Right lobe of liver (tissue), 4 donors: ENCODE measurements at regions not wholly inside any gene's neighbourhood (a gene's known extent, or its start where the extent isn't known, plus 50 kb on each side); places are given as distances from the start of the nearest gene placed in this dataset.

Source experiments
- CTCF ChIP-seq, 4 donors: fragments of 200-600 bp in 3 of 4; fragments of 450-650 bp in 1 of 4; IDR thresholded peaks; one replicate each; pipeline versions ENCODE4 v1.5.1 to v1.8.0; 2016 to 2022; ENCODE audit warnings: antibody characterized with exemption in 4 of 4, mild to moderate bottlenecking in 2 of 4
- POLR2A ChIP-seq: fragments of 450-650 bp; IDR thresholded peaks from one replicate; pipeline ENCODE4 v1.6.1; 2017; ENCODE audit warnings: antibody characterized with exemption, mild to moderate bottlenecking
- donor health status: DM: no; HTN: no; CAD: no.
- donor health status: DM: no; HTN: no; CAD: no.
- donor health status: DM: no; HTN: yes; CAD: no.

DNA sequence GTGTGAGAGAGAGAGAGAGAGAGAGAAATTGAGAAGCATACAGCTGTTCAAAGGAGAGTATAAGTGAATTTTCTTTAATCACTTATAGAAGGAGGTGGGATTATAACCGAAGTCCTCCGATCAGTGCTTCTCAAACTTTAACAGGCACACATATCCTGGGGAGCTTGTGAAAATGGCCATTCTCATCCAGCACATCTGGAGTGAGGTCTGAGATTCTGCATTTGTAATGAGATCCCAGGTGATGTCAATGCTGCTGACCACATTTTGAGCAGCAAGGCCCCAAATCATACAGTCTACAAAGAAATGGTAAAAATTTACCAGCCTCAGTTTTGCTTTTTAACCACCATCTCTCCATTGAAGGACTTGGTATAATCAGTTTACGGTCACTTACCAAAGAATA lies 219.0 kb downstream of the PTEN start:
- no peak for TF ChIP-seq CTCF (IDR thresholded peaks at IDR 0.05)
- no peak for TF ChIP-seq POLR2A
